ENCODE measurements at regions not wholly inside any gene's neighbourhood (a gene's known extent, or its start where the extent isn't known, plus 50 kb on each side); places are given as distances from the start of the nearest gene placed in this dataset.

- Histone ChIP-seq H3K4me3 (no peak overlapping the region), H3K27me3 (no peaks in the 10 kb centered on the region), H3K4me1 (peaks cover 0 to 12% (median 0%) of the 10 kb centered on the region in 12 donors), H3K36me3 (no peaks in the 10 kb centered on the region), H3K27ac (no peak overlapping the region), H3K9me3 (no peaks in the 10 kb centered on the region)
- TF ChIP-seq POLR2A (IDR thresholded peaks at IDR 0.05): no peak
- no peak for TF ChIP-seq CTCF (IDR thresholded peaks at IDR 0.05)
- DNase-seq (no peak), ATAC-seq (no peak)
- WGBS, 4 donors: 86 to 90% (median 89%) methylated on average over 9 of the region's 9 CpGs
- intact Hi-C loops (cut with DNase I): no loop called here
These were observed 133.4 kb upstream of the SPATS2L start for GRCh38 chr2:200172944-200173581.

GRCh38 chr2:200173691-200174090 lies 132.8 kb upstream of the SPATS2L start:
- DNase-seq (no peak), ATAC-seq (no peak)
- Histone ChIP-seq H3K27ac (no peak overlapping the region), H3K4me1 (peaks cover 0 to 16% (median 0%) of the 10 kb centered on the region in 12 donors), H3K9me3 (no peaks in the 10 kb centered on the region), H3K4me3 (no peak overlapping the region), H3K27me3 (no peaks in the 10 kb centered on the region), H3K36me3 (no peaks in the 10 kb centered on the region)
- 88 to 93% (median 91%) methylated on average over 3 of the region's 3 CpGs for WGBS, 4 donors
- no peak for TF ChIP-seq POLR2A (IDR thresholded peaks at IDR 0.05)
- TF ChIP-seq CTCF (IDR thresholded peaks at IDR 0.05): no peak
- intact Hi-C loops (cut with DNase I): no loop called here

- intact Hi-C loops (cut with DNase I): no loop called here
- Histone ChIP-seq H3K4me3 (no peak overlapping the region), H3K36me3 (no peaks in the 10 kb centered on the region), H3K27ac (no peak overlapping the region), H3K4me1 (peaks cover 0 to 16% (median 0%) of the 10 kb centered on the region in 12 donors), H3K9me3 (no peaks in the 10 kb centered on the region), H3K27me3 (no peaks in the 10 kb centered on the region)
- ATAC-seq (no peak), DNase-seq (no peak)
- WGBS, 4 donors: 93 to 97% (median 96%) methylated on average over 22 to 55 of the region's 55 CpGs
- no peak for TF ChIP-seq POLR2A (IDR thresholded peaks at IDR 0.05)
- no peak for TF ChIP-seq CTCF (IDR thresholded peaks at IDR 0.05)
These were observed 131.9 kb upstream of the SPATS2L start for GRCh38 chr2:200174433-200175216.
